Epithelial cell of esophagus (primary cell): ENCODE measurements at regions not wholly inside any gene's neighbourhood (a gene's known extent, or its start where the extent isn't known, plus 50 kb on each side); places are given as distances from the start of the nearest gene placed in this dataset.

Source experiments
- DNase-seq: peaks from one replicate; pipeline ENCODE4 v3.0.0; 2010; ENCODE audit warnings: low read depth
- H3K4me3 ChIP-seq: 2 replicates; pipeline ENCODE4 v1.5.1; 2011; ENCODE audit warnings: mild to moderate bottlenecking, low read length, control low read depth
- CTCF ChIP-seq: IDR thresholded peaks from 2 replicates; pipeline ENCODE4 v1.5.1; 2011; ENCODE audit warnings: low read depth, mild to moderate bottlenecking, low read length, control low read depth, inconsistent platforms; ENCODE audit not compliant: insufficient read depth; ENCODE audit errors: missing control alignments

GRCh38 chr4:126004941-126005340, 690.2 kb downstream of the FAT4 start:
- no peak overlapping the region for H3K4me3 ChIP-seq
- peak; percentile 66 for DNase-seq
- TF ChIP-seq CTCF, result no peak

GRCh38 chr4:126007142-126007541, 692.4 kb downstream of the FAT4 start:
- TF ChIP-seq CTCF, result no peak
- H3K4me3 ChIP-seq, result no peak overlapping the region
- DNase-seq, result no peak

- no peak overlapping the region for H3K4me3 ChIP-seq
- DNase-seq, result peak; percentile 13
- no peak for TF ChIP-seq CTCF
Measured at GRCh38 chr4:126012691-126013290, 698.0 kb downstream of the FAT4 start.

- no peak overlapping the region for H3K4me3 ChIP-seq
- TF ChIP-seq CTCF, result no peak
- no peak for DNase-seq
Measured at GRCh38 chr4:126018274-126018673, 703.5 kb downstream of the FAT4 start.

- DNase-seq, result no peak
- TF ChIP-seq CTCF, result no peak
- no peak overlapping the region for H3K4me3 ChIP-seq
Measured at GRCh38 chr4:126023896-126024295, 709.1 kb downstream of the FAT4 start.

GRCh38 chr4:126027601-126028000, 712.8 kb downstream of the FAT4 start:
- no peak for DNase-seq
- TF ChIP-seq CTCF, result no peak

GRCh38 chr4:126028876-126029275, 714.1 kb downstream of the FAT4 start:
- H3K4me3 ChIP-seq, result no peak overlapping the region
- no peak for DNase-seq
- TF ChIP-seq CTCF, result no peak

More at GRCh38 chr4:126027601-126028000, 712.8 kb downstream of the FAT4 start:
- H3K4me3 ChIP-seq, result no peak overlapping the region
